ENCODE measurements at regions not wholly inside any gene's neighbourhood (a gene's known extent, or its start where the extent isn't known, plus 50 kb on each side); places are given as distances from the start of the nearest gene placed in this dataset.
"Not testable (repeated sequence)": the region's sequence is repeated elsewhere in the genome, so short reads cannot be mapped to it uniquely, and the experiment has no call there.

DNA sequence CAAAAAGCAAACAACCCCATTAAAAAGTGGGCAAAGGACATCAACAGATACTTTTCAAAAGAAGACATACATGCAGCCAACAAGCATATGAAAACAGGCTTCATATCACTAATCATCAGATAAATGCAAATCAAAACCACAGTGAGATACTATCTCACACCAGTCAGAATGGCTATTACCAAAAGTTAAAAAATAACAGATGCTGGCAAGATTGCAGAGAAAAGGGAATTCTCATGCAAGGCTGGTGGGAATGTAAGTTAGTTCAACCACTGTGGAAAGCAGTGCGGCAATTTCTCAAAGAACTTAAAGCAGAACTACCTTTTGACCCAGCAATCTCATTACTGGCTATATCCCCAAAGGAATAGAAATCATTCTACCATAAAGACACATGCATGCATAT lies 260.8 kb downstream of the C11orf87 start:
- TF ChIP-seq, protein P1, sequence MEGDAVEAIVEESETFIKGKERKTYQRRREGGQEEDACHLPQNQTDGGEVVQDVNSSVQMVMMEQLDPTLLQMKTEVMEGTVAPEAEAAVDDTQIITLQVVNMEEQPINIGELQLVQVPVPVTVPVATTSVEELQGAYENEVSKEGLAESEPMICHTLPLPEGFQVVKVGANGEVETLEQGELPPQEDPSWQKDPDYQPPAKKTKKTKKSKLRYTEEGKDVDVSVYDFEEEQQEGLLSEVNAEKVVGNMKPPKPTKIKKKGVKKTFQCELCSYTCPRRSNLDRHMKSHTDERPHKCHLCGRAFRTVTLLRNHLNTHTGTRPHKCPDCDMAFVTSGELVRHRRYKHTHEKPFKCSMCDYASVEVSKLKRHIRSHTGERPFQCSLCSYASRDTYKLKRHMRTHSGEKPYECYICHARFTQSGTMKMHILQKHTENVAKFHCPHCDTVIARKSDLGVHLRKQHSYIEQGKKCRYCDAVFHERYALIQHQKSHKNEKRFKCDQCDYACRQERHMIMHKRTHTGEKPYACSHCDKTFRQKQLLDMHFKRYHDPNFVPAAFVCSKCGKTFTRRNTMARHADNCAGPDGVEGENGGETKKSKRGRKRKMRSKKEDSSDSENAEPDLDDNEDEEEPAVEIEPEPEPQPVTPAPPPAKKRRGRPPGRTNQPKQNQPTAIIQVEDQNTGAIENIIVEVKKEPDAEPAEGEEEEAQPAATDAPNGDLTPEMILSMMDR (IDR thresholded peaks at IDR 0.05 in 8 of 11, conservative IDR thresholded peaks at IDR 0.05 in 3 of 11) = not testable (repeated sequence)
- not testable (repeated sequence) for TF ChIP-seq POLR2A, POLR2AphosphoS5 (IDR thresholded peaks at IDR 0.05)

All from spleen (tissue), 7 donors.